HL-60 (cell line): ENCODE measurements at regions not wholly inside any gene's neighbourhood (a gene's known extent, or its start where the extent isn't known, plus 50 kb on each side); places are given as distances from the start of the nearest gene placed in this dataset.

Experiments
- DNase-seq, 2 experiments: peaks; one replicate each; pipeline ENCODE4 v3.0.0-alpha.2; 2010 to 2020; ENCODE audit warnings: low read depth in 1 of 2, low spot score in 1 of 2
- H3K27ac ChIP-seq: fragments of 250-450 bp; sonication (Bioruptor Pico); replicated peaks from 2 replicates; pipeline ENCODE4 v1.5.1; 2020; ENCODE audit warnings: mild to moderate bottlenecking, moderate library complexity
- H3K27me3 ChIP-seq: fragments of 250-450 bp; sonication (Bioruptor Pico); 2 replicates; pipeline ENCODE4 v1.5.1; 2021; ENCODE audit warnings: mild to moderate bottlenecking, moderate library complexity; ENCODE audit not compliant: insufficient read depth, poor library complexity, severe bottlenecking
- H3K4me3 ChIP-seq: replicated peaks from 2 replicates; pipeline ENCODE4 v1.5.1; 2011; ENCODE audit warnings: mild to moderate bottlenecking, control low read depth, low read length; ENCODE audit not compliant: insufficient read depth
- GABPA ChIP-seq: IDR thresholded peaks from 2 replicates; pipeline ENCODE4 v1.6.1; 2012; ENCODE audit warnings: low read depth
- POLR2AphosphoS5 ChIP-seq: IDR thresholded peaks from 2 replicates; pipeline ENCODE4 v1.6.1; 2012; ENCODE audit warnings: low read depth
- REST ChIP-seq: IDR thresholded peaks from 2 replicates; pipeline ENCODE4 v1.6.1; 2012; ENCODE audit warnings: low read depth; ENCODE audit not compliant: insufficient replicate concordance
- SPI1 ChIP-seq: IDR thresholded peaks from 2 replicates; pipeline ENCODE4 v1.6.1; 2012; ENCODE audit warnings: low read depth, mild to moderate bottlenecking, borderline replicate concordance
- TF ChIP-seq, protein P1 (sequence below): IDR thresholded peaks from one replicate; pipeline ENCODE4 v1.5.1; 2011; ENCODE audit warnings: low read length, control low read depth, inconsistent platforms; ENCODE audit not compliant: insufficient read depth

- DNase-seq, result no peak
- Histone ChIP-seq H3K27me3 (no peaks in the 10 kb centered on the region), H3K27ac (no peak overlapping the region), H3K4me3 (no peak overlapping the region)
- no peak for TF ChIP-seq GABPA
- no peak for TF ChIP-seq POLR2AphosphoS5
- TF ChIP-seq, protein P1, sequence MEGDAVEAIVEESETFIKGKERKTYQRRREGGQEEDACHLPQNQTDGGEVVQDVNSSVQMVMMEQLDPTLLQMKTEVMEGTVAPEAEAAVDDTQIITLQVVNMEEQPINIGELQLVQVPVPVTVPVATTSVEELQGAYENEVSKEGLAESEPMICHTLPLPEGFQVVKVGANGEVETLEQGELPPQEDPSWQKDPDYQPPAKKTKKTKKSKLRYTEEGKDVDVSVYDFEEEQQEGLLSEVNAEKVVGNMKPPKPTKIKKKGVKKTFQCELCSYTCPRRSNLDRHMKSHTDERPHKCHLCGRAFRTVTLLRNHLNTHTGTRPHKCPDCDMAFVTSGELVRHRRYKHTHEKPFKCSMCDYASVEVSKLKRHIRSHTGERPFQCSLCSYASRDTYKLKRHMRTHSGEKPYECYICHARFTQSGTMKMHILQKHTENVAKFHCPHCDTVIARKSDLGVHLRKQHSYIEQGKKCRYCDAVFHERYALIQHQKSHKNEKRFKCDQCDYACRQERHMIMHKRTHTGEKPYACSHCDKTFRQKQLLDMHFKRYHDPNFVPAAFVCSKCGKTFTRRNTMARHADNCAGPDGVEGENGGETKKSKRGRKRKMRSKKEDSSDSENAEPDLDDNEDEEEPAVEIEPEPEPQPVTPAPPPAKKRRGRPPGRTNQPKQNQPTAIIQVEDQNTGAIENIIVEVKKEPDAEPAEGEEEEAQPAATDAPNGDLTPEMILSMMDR, result no peak
- TF ChIP-seq REST, result no peak
- TF ChIP-seq SPI1, result no peak
Observed at GRCh38 chr9:28707616-28708015, 1134.3 kb upstream of the C9orf72 start.

GRCh38 chr9:28714188-28714587 is 1140.9 kb upstream of the C9orf72 start:
- TF ChIP-seq SPI1 (no peak), POLR2AphosphoS5 (no peak), REST (no peak), GABPA (no peak)
- TF ChIP-seq, protein P1, result no peak
- H3K27ac ChIP-seq, result no peak overlapping the region
- DNase-seq, result no peak
- H3K27me3 ChIP-seq, result no peaks in the 10 kb centered on the region
- no peak overlapping the region for H3K4me3 ChIP-seq

GRCh38 chr9:28718226-28718625 is 1144.9 kb upstream of the C9orf72 start:
- Histone ChIP-seq H3K27me3 (no peaks in the 10 kb centered on the region), H3K4me3 (no peak overlapping the region), H3K27ac (no peak overlapping the region)
- TF ChIP-seq, protein P1, result no peak
- TF ChIP-seq POLR2AphosphoS5 (no peak), REST (no peak), SPI1 (no peak), GABPA (no peak)
- DNase-seq, result no peak
